NCI-H2029 (cell line): ENCODE measurements at regions not wholly inside any gene's neighbourhood (a gene's known extent, or its start where the extent isn't known, plus 50 kb on each side); places are given as distances from the start of the nearest gene placed in this dataset.
"Not testable (repeated sequence)": the region's sequence is repeated elsewhere in the genome, so short reads cannot be mapped to it uniquely, and the experiment has no call there.

Source experiments
- DNase-seq: peaks from one replicate; lab custom pipeline; 2025; lab: John Stamatoyannopoulos, UW

GRCh38 chr5:126101901-126102300 lies 321.3 kb upstream of the GRAMD2B start:
- DNase-seq, result no peak

DNA sequence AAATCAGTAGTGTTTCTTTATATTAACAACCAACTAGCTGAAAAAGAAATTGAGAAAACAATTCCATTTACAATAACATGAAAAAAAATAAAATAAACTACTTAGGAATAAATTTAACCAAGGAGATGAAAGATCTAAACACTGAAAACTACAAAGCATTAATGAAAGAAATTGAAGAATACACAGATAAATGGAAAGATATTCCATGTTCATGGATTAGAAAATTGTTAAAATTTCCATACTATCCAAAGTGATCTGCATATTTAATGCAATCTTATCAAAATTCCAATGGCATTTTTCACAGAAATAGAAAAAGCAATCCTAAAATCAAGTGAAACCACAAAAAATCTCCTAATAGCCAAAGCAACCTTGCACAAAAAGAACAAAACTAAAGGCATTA lies 320.2 kb upstream of the GRAMD2B start:
- DNase-seq, result no peak

DNA sequence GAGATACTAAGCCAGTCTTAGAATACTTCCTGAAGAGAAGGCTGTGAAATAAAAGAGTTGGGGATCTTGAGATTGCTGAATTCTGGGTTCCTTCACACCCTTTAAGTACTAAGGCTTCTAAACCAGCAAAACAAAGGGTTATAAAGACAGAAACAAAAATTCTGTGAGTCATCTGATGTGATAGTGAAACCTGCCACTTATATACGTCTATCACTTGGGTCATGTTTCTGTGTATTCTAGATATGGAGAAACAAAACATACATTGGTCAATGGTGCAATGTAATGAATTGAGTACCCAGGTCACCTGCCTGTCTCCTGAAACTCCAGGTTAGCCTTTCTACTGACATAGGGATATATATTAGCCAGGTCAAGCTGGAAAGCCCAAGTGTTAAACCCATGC lies 319.3 kb upstream of the GRAMD2B start:
- DNase-seq, result no peak

GRCh38 chr5:126104341-126104740 lies 318.9 kb upstream of the GRAMD2B start:
- DNase-seq, result no peak

- DNase-seq, result no peak
Observed at GRCh38 chr5:126104951-126105350, 318.3 kb upstream of the GRAMD2B start.

DNA sequence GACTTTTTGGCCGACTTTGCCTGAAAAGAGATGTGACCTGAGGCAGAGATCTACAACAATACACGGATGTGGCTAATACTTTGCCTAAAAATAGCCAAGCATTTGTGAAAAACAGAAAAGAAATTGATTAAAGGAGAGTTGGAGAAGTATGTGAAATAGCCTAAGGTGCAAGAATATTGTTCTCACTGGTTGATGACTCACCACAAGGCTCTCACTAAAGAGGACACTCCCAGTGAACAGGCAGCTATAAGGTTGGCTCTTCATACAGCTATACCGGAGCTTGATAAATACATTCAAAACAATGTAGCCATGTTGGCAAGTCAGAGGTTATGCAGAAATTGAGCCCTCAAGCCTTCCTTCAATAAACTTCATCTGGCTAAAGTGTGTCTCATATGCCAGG lies 317.2 kb upstream of the GRAMD2B start:
- no peak for DNase-seq

DNA sequence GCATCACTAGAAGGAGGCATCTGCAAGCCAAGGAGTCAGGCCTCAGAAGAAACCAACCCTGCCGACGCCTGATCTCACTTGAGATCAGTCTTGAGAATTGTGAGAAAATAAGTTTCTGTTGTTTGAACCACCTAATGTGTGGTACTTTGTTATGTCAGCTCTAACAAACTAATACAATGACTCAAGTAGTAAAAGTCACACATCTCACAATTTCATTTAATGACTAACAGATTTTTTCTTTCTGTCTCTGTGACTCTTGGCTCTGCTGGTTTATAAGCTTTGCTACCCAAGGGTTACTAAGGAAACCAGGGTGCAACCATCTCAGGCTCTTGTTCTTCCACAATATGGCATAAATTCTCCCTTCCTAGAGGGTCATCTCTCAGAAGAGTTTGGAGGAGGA lies 315.8 kb upstream of the GRAMD2B start:
- DNase-seq, result no peak

DNA sequence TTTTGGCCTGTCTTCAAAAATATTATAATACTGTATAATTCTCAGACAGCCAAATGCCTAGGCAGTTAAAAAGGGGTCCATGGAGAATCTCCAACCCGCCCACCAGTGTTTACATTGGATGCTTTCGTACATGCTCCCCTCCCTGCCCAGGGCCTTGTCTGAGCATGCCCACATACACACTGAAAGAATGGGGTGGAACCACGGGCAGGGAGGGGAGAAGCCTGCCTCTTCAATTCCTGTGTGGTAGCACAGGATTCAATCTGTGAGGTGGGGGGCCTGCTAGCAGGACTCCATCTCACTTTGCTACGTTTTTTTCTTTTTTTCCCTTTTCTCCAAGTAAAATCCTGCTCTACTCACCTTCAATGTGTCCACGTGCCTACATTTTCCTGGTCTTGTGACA lies 314.7 kb upstream of the GRAMD2B start:
- no peak for DNase-seq

DNA sequence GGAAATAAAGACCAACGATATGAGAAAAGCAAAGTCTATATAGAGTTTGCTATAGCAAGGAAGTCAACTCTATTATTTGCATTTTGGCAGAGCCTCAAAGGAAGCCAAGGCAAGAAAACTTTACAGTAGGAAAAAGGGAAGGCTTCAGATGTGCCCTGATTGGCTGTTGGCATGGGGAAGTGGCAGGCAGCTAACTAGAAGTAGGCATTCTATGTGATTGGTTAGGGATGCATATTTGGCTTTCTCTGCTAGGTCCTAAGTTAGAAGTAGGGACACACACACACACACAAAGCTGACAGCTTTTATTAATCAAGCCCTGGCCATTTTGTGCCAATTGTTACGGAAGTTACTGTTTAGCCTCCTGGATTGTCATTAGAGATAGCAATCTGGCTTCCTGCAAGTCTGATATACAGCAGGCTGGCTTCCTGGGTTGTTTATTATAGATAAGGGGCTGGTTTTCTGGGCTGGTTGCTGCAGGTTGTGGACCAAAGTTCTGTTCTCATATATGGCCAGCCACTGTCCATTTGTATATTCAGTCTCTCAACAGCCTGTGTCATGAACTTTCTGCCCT lies 308.1 kb upstream of the GRAMD2B start:
- DNase-seq, result no peak

DNA sequence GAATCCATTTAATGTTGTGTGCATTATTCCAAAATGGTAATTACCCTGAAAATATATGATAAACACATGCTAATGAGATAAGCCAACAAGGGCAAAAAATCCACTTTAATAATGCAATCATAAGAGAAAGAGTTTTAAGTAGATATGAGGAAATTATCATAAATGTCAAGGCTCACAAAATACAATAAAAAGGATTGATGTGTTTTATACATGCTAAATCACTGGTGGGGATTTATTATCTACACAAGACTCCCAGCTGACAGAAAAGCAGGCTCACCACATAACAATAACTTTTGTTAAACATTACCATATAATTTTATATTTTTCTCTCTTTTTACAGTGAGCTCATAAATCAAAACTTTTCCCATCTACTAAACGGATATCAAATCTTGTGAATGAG lies 306.2 kb upstream of the GRAMD2B start:
- no peak for DNase-seq

DNA sequence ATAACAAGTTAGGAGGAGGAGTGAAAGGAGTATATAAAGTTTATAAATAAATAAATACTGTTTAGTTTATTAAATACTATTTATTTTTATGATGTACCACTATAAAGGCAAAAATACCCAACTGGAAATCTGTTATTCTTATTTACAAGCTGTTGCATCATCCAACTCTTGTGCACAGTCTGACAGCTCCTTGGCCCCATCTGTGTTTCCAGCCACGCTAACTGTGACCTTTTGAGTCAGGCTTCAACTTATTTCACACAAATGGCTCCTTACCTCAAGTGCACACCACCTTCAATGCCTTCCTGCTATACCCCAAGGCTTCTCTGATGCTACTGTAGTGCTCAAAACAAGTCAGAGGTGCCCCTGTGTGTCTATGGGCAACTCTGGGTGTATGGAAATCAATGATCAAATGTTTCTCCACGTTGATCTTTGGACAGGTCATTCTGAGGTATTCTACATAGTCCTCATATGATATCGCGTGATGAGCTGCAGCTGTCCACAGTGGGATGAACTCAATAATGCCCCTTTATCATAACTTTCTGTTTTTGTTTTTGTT lies 303.2 kb upstream of the GRAMD2B start:
- DNase-seq, result no peak

GRCh38 chr5:126120939-126121338 lies 302.3 kb upstream of the GRAMD2B start:
- DNase-seq, result no peak

- peak; percentile 63 for DNase-seq
Observed at GRCh38 chr5:126122942-126123341, 300.3 kb upstream of the GRAMD2B start.

GRCh38 chr5:126124706-126125345 lies 298.4 kb upstream of the GRAMD2B start:
- no peak for DNase-seq

DNA sequence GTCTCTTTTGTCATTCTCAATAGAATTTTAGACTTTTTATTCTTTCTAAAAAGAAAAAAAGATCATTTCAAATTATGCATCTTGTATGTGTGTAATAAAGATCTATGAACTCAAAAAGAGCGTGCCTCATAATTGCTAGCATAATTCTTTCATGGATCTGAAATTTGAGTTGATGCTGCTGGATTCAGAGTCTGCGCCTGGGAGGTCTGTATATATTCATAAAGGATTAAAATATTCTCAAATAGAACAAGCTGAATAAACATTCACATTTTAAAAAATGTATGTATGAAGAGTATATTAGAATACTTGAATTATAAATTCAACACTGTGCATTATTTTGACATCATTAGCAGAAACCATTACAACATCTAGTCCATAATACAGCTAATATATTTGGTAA lies 297.8 kb upstream of the GRAMD2B start:
- no peak for DNase-seq

- no peak for DNase-seq
Observed at GRCh38 chr5:126126574-126126973, 296.6 kb upstream of the GRAMD2B start.

- DNase-seq, result not testable (repeated sequence)
Observed at GRCh38 chr5:126127371-126127770, 295.8 kb upstream of the GRAMD2B start.

DNA sequence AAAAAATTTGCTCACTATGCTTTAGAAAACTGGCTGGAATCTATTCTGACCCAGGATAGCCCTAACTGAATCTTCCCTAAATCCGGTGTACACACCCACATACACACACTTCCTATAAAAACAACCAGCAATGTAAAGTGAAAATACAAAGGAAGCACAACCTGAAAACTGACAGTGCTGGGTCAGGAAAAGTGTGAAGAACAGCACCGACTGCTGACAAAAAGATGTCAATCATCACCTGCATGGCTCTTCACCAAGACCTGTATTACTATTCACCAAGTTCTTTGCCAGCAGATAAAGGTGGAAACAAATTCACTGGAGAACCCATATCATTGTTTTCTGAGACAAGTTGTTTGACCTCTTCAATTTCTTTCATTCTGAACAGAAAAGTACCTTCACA lies 293.8 kb upstream of the GRAMD2B start:
- DNase-seq, result no peak

- DNase-seq, result no peak
Observed at GRCh38 chr5:126133424-126133823, 289.8 kb upstream of the GRAMD2B start.

GRCh38 chr5:126137891-126138280 lies 285.3 kb upstream of the GRAMD2B start:
- no peak for DNase-seq

DNA sequence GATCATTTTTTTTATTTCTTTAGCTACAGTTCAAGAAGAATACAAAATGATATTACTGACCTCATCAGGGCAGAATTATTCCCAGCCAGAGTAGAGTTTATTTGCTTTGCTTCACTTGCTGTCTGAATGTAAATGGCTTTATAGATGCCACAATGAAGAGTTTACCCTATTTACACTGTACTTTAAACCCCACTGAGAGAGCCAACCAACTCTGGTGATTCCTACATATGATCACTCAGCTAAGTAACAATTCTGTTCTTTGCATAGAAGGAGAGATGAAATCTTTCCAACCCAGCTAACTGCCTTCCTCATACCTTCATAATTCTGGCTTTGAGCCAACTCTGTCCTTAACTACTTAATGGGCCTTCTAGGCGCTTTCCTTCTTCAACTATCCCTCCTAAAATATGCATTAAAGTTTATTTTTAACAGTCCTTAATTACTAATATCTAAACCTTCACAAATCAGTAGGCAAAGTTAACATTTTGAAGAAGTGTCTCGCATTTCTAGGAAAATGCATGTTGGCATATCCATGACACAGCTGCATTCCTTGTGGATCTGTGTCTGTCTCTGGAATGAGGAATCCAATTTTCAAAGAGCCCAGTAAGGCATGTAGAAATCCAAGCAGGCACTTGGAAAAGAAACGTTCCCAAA lies 284.8 kb upstream of the GRAMD2B start:
- DNase-seq, result peak; percentile 14

- DNase-seq, result no peak
Observed at GRCh38 chr5:126139086-126139485, 284.1 kb upstream of the GRAMD2B start.

DNA sequence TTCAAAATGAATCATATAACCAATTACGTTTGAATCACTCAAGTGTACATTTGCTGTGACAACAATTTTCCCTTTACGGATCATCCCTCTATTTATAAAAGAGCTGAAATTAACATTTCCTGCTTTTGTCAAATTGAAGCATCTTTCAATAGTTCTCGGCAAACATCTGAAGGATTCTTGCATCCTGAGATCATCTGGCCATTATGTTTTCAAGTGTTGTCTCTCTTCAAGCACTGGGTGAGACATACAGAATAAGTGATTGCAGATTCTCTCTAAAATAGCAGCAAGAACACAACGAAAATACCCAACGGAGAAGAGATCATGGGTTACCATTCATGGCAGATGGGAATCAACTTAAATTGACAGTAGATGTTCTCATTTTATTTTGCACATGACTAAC lies 283.4 kb upstream of the GRAMD2B start:
- peak; percentile 59 for DNase-seq
